ENCODE measurements at regions not wholly inside any gene's neighbourhood (a gene's known extent, or its start where the extent isn't known, plus 50 kb on each side); places are given as distances from the start of the nearest gene placed in this dataset.

DNA sequence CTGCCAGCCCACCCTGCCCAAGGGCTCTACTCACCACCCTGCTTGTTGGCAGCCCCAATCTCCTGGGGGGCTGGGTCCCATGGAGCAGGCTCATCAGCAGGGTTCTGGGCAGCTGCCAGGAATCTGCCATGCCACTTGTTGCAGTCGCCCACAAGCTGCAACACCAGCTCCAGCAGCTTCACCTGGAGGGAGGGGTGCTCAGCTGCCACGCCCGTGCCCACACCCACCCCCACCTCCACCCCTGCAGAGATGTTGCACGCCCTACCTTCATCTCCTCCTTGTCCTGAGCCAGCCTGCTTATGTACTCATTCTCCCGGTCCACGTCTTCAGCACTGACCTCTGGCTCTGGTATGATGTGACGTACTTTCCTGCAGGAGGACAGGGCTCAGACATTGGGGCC is 77.9 kb upstream of the C2CD4B start:
- no peak overlapping the region for H3K27ac ChIP-seq
- TF ChIP-seq ZFX (IDR thresholded peaks at IDR 0.05): no peak
- TF ChIP-seq, protein P1, sequence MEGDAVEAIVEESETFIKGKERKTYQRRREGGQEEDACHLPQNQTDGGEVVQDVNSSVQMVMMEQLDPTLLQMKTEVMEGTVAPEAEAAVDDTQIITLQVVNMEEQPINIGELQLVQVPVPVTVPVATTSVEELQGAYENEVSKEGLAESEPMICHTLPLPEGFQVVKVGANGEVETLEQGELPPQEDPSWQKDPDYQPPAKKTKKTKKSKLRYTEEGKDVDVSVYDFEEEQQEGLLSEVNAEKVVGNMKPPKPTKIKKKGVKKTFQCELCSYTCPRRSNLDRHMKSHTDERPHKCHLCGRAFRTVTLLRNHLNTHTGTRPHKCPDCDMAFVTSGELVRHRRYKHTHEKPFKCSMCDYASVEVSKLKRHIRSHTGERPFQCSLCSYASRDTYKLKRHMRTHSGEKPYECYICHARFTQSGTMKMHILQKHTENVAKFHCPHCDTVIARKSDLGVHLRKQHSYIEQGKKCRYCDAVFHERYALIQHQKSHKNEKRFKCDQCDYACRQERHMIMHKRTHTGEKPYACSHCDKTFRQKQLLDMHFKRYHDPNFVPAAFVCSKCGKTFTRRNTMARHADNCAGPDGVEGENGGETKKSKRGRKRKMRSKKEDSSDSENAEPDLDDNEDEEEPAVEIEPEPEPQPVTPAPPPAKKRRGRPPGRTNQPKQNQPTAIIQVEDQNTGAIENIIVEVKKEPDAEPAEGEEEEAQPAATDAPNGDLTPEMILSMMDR (conservative IDR thresholded peaks at IDR 0.05): no peak

DNA sequence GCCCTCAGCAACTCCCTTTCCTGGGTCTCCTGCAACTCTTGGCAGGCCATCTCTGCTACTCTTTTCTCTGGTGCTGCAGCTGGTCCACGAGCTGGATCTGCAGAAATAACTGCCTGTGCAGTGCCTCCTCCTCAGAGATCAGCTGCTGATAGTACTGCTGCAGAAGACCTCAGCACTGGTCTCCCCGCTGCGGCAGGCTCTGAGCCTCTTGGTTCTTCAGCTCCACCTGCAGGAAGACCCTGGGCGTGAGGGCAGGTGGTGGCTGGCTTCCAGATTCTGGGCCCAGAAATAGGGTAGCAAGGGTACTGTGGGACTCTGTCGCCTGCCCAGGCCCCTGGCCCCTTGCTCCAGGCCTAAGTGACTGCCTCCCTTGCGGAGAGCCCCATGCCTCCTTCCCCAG is 79.7 kb upstream of the C2CD4B start:
- H3K27ac ChIP-seq: no peak overlapping the region
- TF ChIP-seq, protein P1 (conservative IDR thresholded peaks at IDR 0.05): no peak
- TF ChIP-seq ZFX (IDR thresholded peaks at IDR 0.05): no peak

DNA sequence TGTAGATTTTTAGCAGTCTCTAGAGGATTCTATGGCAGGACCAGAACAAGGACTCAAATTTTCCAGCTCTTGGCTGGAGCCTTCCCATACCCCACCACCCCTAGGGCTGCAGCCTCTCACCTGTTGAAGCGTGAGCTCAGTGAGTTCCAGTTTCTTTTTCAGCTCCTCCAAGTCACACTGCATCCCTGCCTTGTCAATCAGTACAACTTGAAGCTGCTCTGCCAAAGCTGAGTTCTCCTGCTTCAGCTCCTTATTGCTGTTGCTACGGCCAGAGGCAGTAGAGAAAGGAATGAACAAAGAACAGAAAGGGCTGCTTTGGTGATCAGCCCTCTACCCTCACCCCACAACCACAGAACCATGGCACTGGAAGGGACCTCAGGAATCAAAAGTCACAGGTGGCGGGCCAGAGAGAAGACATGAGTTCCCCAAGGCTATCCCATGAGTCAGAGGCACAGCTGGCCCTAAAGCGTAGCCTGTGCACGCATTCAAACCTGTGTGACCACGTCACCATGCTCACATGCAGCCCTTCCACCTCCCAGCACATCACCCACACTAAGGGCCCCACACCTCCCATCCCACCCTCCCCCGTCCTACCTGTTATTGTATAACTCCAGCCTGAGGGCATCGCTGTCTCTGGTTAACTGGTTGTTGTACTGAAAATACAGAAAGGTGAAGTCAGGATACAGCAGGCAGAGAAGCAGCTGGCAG is 83.3 kb upstream of the C2CD4B start:
- no peak overlapping the region for H3K27ac ChIP-seq

DNA sequence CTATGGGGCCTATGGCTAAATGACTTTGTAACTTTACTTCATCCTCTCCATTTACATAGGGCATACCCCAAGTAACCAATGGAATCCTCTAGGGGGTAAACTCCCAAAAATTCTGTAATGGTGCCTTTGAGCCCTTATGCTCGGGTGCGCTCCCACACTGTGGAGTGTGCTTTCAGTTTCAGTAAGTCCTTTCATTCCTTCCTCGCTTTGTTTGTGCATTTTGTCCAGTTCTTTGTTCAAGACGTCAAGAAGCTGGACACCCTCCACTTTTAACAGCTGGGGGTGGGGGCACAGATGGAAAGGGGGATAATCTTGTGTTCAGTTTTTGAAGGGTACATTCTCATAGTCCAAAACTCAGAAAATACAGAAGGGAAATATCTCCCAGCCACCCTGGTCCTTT is 84.4 kb upstream of the C2CD4B start:
- no peak for TF ChIP-seq ZFX (IDR thresholded peaks at IDR 0.05)
- TF ChIP-seq, protein P1 (conservative IDR thresholded peaks at IDR 0.05): no peak

More for the DNA sequence above, 83.3 kb upstream of the C2CD4B start:
- no peak for TF ChIP-seq ZFX (IDR thresholded peaks at IDR 0.05)
- TF ChIP-seq, protein P1 (conservative IDR thresholded peaks at IDR 0.05): no peak

DNA sequence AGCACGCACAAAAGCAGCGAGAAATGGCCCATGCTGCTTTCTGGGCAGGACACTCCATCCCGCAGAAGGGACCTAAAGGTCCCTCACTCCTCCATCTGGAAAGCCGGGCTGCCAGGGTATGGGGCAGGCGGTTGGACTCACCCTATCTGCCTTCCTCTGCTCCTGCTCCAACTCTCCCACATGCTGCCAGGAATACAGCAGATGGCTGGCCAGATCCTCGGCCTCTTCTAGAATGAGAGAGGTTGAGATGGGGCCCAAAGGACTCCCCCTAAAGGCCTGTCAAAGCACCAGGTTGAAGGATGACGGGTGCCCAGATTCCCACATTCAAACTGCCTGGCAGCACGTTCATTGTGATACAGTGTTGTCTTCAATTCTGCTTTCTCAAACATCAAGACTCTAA is 85.1 kb upstream of the C2CD4B start:
- no peak overlapping the region for H3K27ac ChIP-seq
- no peak for TF ChIP-seq ZFX (IDR thresholded peaks at IDR 0.05)
- TF ChIP-seq, protein P1 (conservative IDR thresholded peaks at IDR 0.05): no peak

More for the DNA sequence above, 84.4 kb upstream of the C2CD4B start:
- H3K27ac ChIP-seq: no peak overlapping the region

DNA sequence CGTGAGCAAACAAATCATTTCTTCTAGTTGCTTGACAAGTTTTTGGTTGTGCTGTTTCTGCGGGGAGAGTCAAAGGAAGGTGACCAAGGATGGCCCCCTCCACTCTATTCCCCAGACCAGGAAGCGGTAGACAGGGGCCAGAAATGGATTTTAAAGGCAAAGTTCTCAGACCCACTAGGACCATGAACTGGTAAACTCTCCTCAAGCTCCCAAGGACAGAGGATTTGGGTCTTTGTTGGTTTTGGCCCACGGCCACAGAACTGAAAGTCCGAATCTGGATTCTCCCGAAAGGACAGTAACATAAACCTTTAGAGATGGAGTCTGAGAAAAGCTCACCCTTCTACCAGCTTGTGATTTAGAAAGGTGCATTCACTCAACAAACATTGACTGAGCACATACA is 85.9 kb upstream of the C2CD4B start:
- TF ChIP-seq, protein P1 (conservative IDR thresholded peaks at IDR 0.05): no peak
- TF ChIP-seq ZFX (IDR thresholded peaks at IDR 0.05): no peak

DNA sequence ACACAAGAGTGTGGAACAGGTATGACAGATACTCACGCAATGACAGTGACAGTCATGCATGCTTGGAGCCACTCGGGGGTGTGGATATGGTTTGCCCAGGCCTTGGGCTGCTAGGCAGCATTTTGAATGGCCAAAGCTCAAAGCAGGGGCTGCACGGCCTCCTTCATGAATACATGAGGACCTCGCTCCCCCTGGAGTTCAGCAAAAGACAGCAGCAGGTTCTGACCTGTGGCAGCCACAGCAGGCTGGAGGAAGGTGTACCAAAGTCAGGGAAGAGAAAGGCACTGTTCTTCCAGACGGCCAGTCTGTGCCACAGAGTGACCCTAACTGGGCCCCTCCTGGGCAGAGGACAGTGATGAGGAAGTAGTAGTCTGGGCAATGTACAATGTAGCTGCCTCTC is 88.2 kb upstream of the C2CD4B start:
- no peak for TF ChIP-seq ZFX (IDR thresholded peaks at IDR 0.05)
- TF ChIP-seq, protein P1 (conservative IDR thresholded peaks at IDR 0.05): no peak
- H3K27ac ChIP-seq: no peak overlapping the region

More for the DNA sequence above, 85.9 kb upstream of the C2CD4B start:
- no peak overlapping the region for H3K27ac ChIP-seq
